WTC11 (cell line): ENCODE measurements at regions not wholly inside any gene's neighbourhood (a gene's known extent, or its start where the extent isn't known, plus 50 kb on each side); places are given as distances from the start of the nearest gene placed in this dataset.

ENCODE experiments used
- ATAC-seq: fragments of 200-7000 bp; cut with Tn5 transposase; 2 replicates; pipeline ENCODE4 v1.10.0; 2021; ENCODE audit warnings: mild to moderate bottlenecking, moderate library complexity
- CTCF ChIA-PET: fragments of 300-600 bp; sonication (Branson Sonifier 250); formaldehyde crosslinking; loops from one replicate; lab custom pipeline; 2021; ENCODE audit warnings: antibody characterized with exemption; lab: Charles Lee
- POLR2A ChIA-PET: fragments of 350-600 bp; sonication (Branson Sonifier 250); formaldehyde crosslinking; loops from one replicate; lab custom pipeline; 2021; ENCODE audit warnings: antibody characterized with exemption; lab: Charles Lee
- DNase-seq: peaks from one replicate; pipeline ENCODE4 v3.0.0; 2021; ENCODE audit warnings: low spot score
- H3K27ac Mint-ChIP-seq: 2 replicates; pipeline ENCODE4 v1.8.0; 2021; ENCODE audit warnings: mixed read lengths
- H3K27me3 Mint-ChIP-seq: 2 replicates; pipeline ENCODE4 v1.8.0; 2021; ENCODE audit warnings: low read depth, mild to moderate bottlenecking, moderate library complexity, mixed read lengths
- H3K36me3 Mint-ChIP-seq: 2 replicates; pipeline ENCODE4 v1.8.0; 2021; ENCODE audit warnings: mixed read lengths
- H3K4me1 Mint-ChIP-seq: 2 replicates; pipeline ENCODE4 v1.8.0; 2022; ENCODE audit warnings: mixed read lengths
- H3K4me3 Mint-ChIP-seq: 2 replicates; pipeline ENCODE4 v1.8.0; 2021; ENCODE audit warnings: mild to moderate bottlenecking, moderate library complexity, mixed read lengths
- H3K9me3 Mint-ChIP-seq: 2 replicates; pipeline ENCODE4 v1.8.0; 2021; ENCODE audit warnings: mixed read lengths
- ATF1 ChIP-seq: sonication (generic); formaldehyde crosslinking; IDR thresholded peaks from 2 replicates; pipeline ENCODE4 v1.8.1; 2023; ENCODE audit warnings: mild to moderate bottlenecking, moderate library complexity, missing genetic modification reagents
- FOXJ3 ChIP-seq: sonication (generic); formaldehyde crosslinking; IDR thresholded peaks from 2 replicates; pipeline ENCODE4 v1.9.0; 2021; ENCODE audit warnings: missing genetic modification reagents, mild to moderate bottlenecking, borderline replicate concordance
- FOXP1 ChIP-seq: sonication (generic); formaldehyde crosslinking; IDR thresholded peaks from 2 replicates; pipeline ENCODE4 v1.8.0; 2022; ENCODE audit warnings: missing genetic modification reagents, mild to moderate bottlenecking, moderate library complexity, borderline replicate concordance
- GRHL2 ChIP-seq: fragments of 250-450 bp; sonication (Bioruptor Pico); IDR thresholded peaks from 2 replicates; pipeline ENCODE4 v1.8.0; 2022; ENCODE audit warnings: mild to moderate bottlenecking, moderate library complexity; ENCODE audit not compliant: insufficient replicate concordance, severe bottlenecking
- IRF2 ChIP-seq: sonication (generic); formaldehyde crosslinking; IDR thresholded peaks from 2 replicates; pipeline ENCODE4 v1.8.0; 2022; ENCODE audit warnings: low read depth, missing genetic modification reagents, borderline replicate concordance
- JUN ChIP-seq: sonication (generic); formaldehyde crosslinking; IDR thresholded peaks from 2 replicates; pipeline ENCODE4 v1.8.0; 2023; ENCODE audit warnings: mild to moderate bottlenecking, missing genetic modification reagents
- OVOL2 ChIP-seq: fragments of 250-450 bp; sonication (Bioruptor Pico); IDR thresholded peaks from 2 replicates; pipeline ENCODE4 v1.9.0; 2021; ENCODE audit warnings: mild to moderate bottlenecking, borderline replicate concordance
- RELA ChIP-seq: sonication (generic); formaldehyde crosslinking; IDR thresholded peaks from 2 replicates; pipeline ENCODE4 v1.8.1; 2022; ENCODE audit warnings: missing genetic modification reagents, mild to moderate bottlenecking, borderline replicate concordance
- SMAD3 ChIP-seq: sonication (generic); formaldehyde crosslinking; IDR thresholded peaks from 2 replicates; pipeline ENCODE4 v1.8.0; 2022; ENCODE audit warnings: missing genetic modification reagents, mild to moderate bottlenecking, borderline replicate concordance
- SP1 ChIP-seq: sonication (generic); formaldehyde crosslinking; conservative IDR thresholded peaks from 2 replicates; pipeline ENCODE4 v1.8.1; 2022; ENCODE audit warnings: missing genetic modification reagents
- TEAD1 ChIP-seq: sonication (generic); formaldehyde crosslinking; IDR thresholded peaks from 2 replicates; pipeline ENCODE4 v1.8.0; 2022; ENCODE audit warnings: mild to moderate bottlenecking, missing genetic modification reagents
- ZBTB21 ChIP-seq: sonication (generic); formaldehyde crosslinking; IDR thresholded peaks from 2 replicates; pipeline ENCODE4 v1.8.1; 2023; ENCODE audit warnings: mild to moderate bottlenecking, missing genetic modification reagents, borderline replicate concordance
- ZNF232 ChIP-seq: sonication (generic); formaldehyde crosslinking; IDR thresholded peaks from 2 replicates; pipeline ENCODE4 v1.8.0; 2022; ENCODE audit warnings: mild to moderate bottlenecking, missing genetic modification reagents
- ZNF263 ChIP-seq: sonication (generic); formaldehyde crosslinking; IDR thresholded peaks from 2 replicates; pipeline ENCODE4 v1.8.1; 2022; ENCODE audit warnings: low read depth, mild to moderate bottlenecking, moderate library complexity, missing genetic modification reagents
- ZNF416 ChIP-seq: fragments of 250-450 bp; sonication (Bioruptor Pico); IDR thresholded peaks from 2 replicates; pipeline ENCODE4 v1.9.0; 2021; ENCODE audit warnings: mild to moderate bottlenecking, inconsistent platforms
- ZNF423 ChIP-seq: fragments of 250-450 bp; sonication (Bioruptor Pico); IDR thresholded peaks from 2 replicates; pipeline ENCODE4 v2.1.2; 2022; ENCODE audit warnings: mild to moderate bottlenecking, moderate library complexity
- ZNF671 ChIP-seq: fragments of 250-450 bp; sonication (Bioruptor Pico); IDR thresholded peaks from 2 replicates; pipeline ENCODE4 v1.8.0; 2021; ENCODE audit warnings: mild to moderate bottlenecking
- TF ChIP-seq, protein P1 (sequence below): sonication (generic); formaldehyde crosslinking; conservative IDR thresholded peaks from 2 replicates; pipeline ENCODE4 v1.8.1; 2022; ENCODE audit warnings: mild to moderate bottlenecking, missing genetic modification reagents
- TF ChIP-seq, protein P2 (sequence below): sonication (generic); formaldehyde crosslinking; IDR thresholded peaks from 2 replicates; pipeline ENCODE4 v1.8.0; 2022; ENCODE audit warnings: mild to moderate bottlenecking, missing genetic modification reagents
- TF ChIP-seq, protein P3 (sequence below): fragments of 250-450 bp; sonication (Bioruptor Pico); IDR thresholded peaks from 2 replicates; pipeline ENCODE4 v2.1.2; 2022; ENCODE audit warnings: mild to moderate bottlenecking, moderate library complexity
- TF ChIP-seq, protein P4 (sequence below): sonication (generic); formaldehyde crosslinking; IDR thresholded peaks from 2 replicates; pipeline ENCODE4 v1.8.0; 2022; ENCODE audit warnings: mild to moderate bottlenecking, missing genetic modification reagents
- TF ChIP-seq, protein P5 (sequence below): fragments of 250-450 bp; sonication (Bioruptor Pico); IDR thresholded peaks from 2 replicates; pipeline ENCODE4 v1.9.0; 2021; ENCODE audit warnings: moderate library complexity, mild to moderate bottlenecking, inconsistent platforms, borderline replicate concordance
- TF ChIP-seq, protein P6 (sequence below): sonication (generic); formaldehyde crosslinking; IDR thresholded peaks from 2 replicates; pipeline ENCODE4 v1.8.0; 2022; ENCODE audit warnings: missing genetic modification reagents

DNA sequence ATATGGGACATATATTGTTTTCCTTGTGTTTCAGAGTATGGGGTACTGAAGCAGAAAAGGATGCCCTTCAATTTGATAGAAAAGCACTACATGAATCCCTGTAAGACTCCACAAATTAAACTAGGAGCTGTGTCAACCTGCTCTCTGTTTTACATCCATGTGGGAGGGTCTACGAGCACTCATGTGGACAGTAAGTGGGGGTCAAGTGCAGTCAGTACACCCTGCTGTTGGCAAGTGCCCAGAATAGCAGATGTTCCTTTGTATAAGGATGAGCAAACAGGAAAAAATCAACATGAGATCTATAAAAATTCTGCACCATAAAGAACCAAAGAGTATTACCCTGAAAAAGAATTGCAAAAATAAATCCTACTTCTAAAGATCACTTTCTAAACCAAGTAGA, 659.9 kb downstream of the SI start:
- CTCF ChIA-PET = no interaction called here
- Mint-ChIP-seq H3K27ac (no peak overlapping the region), H3K4me1 (peaks cover 8% of the 10 kb centered on the region), H3K9me3 (peaks cover 4% of the 10 kb centered on the region; the same call in 1 of the 2 replicates), H3K27me3 (no peaks in the 10 kb centered on the region), H3K4me3 (no peak overlapping the region), H3K36me3 (no peaks in the 10 kb centered on the region)
- TF ChIP-seq, protein P1, sequence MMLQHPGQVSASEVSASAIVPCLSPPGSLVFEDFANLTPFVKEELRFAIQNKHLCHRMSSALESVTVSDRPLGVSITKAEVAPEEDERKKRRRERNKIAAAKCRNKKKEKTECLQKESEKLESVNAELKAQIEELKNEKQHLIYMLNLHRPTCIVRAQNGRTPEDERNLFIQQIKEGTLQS = no peak
- TF ChIP-seq, protein P2, sequence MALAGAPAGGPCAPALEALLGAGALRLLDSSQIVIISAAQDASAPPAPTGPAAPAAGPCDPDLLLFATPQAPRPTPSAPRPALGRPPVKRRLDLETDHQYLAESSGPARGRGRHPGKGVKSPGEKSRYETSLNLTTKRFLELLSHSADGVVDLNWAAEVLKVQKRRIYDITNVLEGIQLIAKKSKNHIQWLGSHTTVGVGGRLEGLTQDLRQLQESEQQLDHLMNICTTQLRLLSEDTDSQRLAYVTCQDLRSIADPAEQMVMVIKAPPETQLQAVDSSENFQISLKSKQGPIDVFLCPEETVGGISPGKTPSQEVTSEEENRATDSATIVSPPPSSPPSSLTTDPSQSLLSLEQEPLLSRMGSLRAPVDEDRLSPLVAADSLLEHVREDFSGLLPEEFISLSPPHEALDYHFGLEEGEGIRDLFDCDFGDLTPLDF (CRISPR knock-in tag) = no peak
- TF ChIP-seq, protein P3, sequence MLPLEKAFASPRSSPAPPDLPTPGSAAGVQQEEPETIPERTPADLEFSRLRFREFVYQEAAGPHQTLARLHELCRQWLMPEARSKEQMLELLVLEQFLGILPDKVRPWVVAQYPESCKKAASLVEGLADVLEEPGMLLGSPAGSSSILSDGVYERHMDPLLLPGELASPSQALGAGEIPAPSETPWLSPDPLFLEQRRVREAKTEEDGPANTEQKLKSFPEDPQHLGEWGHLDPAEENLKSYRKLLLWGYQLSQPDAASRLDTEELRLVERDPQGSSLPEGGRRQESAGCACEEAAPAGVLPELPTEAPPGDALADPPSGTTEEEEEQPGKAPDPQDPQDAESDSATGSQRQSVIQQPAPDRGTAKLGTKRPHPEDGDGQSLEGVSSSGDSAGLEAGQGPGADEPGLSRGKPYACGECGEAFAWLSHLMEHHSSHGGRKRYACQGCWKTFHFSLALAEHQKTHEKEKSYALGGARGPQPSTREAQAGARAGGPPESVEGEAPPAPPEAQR (CRISPR knock-in tag) = no peak
- TF ChIP-seq ZNF263 (CRISPR knock-in tag) (no peak), ZBTB21 (no peak), RELA (CRISPR knock-in tag) (no peak), OVOL2 (CRISPR knock-in tag) (no peak), FOXP1 (CRISPR knock-in tag) (no peak)
- DNase-seq = no peak
- POLR2A ChIA-PET = no interaction called here
- no peak for ATAC-seq

DNA sequence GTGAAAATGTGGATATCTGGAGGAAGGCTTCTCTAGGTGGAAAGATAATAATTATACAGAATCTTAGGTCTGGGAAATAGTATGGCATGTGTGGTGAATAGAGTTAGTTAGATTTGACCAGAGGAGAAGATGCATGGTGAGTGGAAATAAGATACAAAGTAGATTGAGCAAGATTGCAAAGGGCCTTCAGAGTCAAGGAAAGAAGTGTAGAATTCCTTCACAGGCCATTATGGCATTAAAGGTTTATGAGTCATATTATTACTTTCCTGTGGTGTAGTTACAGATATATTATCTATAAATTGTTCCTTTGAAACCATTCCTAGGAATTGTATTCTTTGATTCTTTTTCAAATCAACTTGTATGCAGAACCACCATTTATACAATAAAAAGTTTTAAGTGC, 660.3 kb downstream of the SI start:
- Mint-ChIP-seq H3K27ac (no peak overlapping the region), H3K27me3 (no peaks in the 10 kb centered on the region), H3K4me3 (no peak overlapping the region), H3K9me3 (peaks cover 6% of the 10 kb centered on the region; the same call in 1 of the 2 replicates), H3K4me1 (peaks cover 8% of the 10 kb centered on the region), H3K36me3 (no peaks in the 10 kb centered on the region)
- TF ChIP-seq JUN (CRISPR knock-in tag) (no peak), ZNF232 (CRISPR knock-in tag) (no peak), FOXJ3 (CRISPR knock-in tag) (no peak), ZNF671 (CRISPR knock-in tag) (no peak), IRF2 (no peak), GRHL2 (CRISPR knock-in tag) (no peak), TEAD1 (CRISPR knock-in tag) (no peak), ZNF416 (CRISPR knock-in tag) (no peak), FOXP1 (CRISPR knock-in tag) (no peak), SMAD3 (CRISPR knock-in tag) (no peak), ATF1 (CRISPR knock-in tag) (no peak), ZNF423 (CRISPR knock-in tag) (no peak), SP1 (CRISPR knock-in tag) (no peak)
- TF ChIP-seq, protein P4, sequence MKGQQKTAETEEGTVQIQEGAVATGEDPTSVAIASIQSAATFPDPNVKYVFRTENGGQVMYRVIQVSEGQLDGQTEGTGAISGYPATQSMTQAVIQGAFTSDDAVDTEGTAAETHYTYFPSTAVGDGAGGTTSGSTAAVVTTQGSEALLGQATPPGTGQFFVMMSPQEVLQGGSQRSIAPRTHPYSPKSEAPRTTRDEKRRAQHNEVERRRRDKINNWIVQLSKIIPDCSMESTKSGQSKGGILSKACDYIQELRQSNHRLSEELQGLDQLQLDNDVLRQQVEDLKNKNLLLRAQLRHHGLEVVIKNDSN (CRISPR knock-in tag) = no peak
- TF ChIP-seq, protein P5, sequence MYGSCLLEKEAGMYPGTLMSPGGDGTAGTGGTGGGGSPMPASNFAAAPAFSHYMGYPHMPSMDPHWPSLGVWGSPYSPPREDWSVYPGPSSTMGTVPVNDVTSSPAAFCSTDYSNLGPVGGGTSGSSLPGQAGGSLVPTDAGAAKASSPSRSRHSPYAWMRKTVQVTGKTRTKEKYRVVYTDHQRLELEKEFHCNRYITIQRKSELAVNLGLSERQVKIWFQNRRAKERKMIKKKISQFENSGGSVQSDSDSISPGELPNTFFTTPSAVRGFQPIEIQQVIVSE = no peak
- TF ChIP-seq, protein P6, sequence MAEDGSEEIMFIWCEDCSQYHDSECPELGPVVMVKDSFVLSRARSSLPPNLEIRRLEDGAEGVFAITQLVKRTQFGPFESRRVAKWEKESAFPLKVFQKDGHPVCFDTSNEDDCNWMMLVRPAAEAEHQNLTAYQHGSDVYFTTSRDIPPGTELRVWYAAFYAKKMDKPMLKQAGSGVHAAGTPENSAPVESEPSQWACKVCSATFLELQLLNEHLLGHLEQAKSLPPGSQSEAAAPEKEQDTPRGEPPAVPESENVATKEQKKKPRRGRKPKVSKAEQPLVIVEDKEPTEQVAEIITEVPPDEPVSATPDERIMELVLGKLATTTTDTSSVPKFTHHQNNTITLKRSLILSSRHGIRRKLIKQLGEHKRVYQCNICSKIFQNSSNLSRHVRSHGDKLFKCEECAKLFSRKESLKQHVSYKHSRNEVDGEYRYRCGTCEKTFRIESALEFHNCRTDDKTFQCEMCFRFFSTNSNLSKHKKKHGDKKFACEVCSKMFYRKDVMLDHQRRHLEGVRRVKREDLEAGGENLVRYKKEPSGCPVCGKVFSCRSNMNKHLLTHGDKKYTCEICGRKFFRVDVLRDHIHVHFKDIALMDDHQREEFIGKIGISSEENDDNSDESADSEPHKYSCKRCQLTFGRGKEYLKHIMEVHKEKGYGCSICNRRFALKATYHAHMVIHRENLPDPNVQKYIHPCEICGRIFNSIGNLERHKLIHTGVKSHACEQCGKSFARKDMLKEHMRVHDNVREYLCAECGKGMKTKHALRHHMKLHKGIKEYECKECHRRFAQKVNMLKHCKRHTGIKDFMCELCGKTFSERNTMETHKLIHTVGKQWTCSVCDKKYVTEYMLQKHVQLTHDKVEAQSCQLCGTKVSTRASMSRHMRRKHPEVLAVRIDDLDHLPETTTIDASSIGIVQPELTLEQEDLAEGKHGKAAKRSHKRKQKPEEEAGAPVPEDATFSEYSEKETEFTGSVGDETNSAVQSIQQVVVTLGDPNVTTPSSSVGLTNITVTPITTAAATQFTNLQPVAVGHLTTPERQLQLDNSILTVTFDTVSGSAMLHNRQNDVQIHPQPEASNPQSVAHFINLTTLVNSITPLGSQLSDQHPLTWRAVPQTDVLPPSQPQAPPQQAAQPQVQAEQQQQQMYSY (CRISPR knock-in tag) = no peak
- TF ChIP-seq, protein P2 (CRISPR knock-in tag) = no peak
- POLR2A ChIA-PET = interaction anchor here (0.5 kb wide), 1 partner anchor 1071 kb away, joined by 5 read pairs; no protein-coding TSS in a partner anchor
- ATAC-seq = no peak
- CTCF ChIA-PET = no interaction called here
- DNase-seq = no peak
